NCI-H774 (cell line): ENCODE measurements at regions not wholly inside any gene's neighbourhood (a gene's known extent, or its start where the extent isn't known, plus 50 kb on each side); places are given as distances from the start of the nearest gene placed in this dataset.

Experiments used
- DNase-seq: peaks from one replicate; lab custom pipeline; 2025; lab: John Stamatoyannopoulos, UW

DNA sequence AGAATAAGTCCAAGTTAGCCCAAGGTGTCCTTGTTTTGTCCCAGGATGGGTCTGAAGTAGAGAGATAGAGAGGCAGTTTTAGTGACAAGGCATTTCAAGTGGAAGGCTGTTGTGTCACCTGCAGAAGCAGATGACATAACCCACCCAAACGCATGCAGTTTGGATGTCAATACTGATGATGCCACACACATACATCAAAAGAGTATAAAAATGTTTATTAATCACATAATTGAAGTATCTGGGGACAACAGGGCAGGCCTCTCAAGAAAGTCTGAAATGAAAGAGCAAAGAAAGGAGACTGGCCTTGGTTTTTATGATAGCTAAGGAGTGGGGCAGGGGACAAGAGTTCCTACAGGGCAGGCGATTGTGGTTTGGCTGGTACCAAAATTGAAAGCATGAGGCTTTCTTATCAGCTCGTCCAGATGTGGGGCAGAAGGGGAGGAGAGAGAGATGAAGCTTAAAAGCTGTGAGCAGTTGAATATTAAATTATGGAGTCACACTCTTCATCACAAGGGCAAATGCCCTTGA lies 78.4 kb upstream of the TSPAN8 start:
- DNase-seq = no peak

- no peak for DNase-seq
Observed at GRCh38 chr12:71233083-71233482, 75.3 kb upstream of the TSPAN8 start.

DNA sequence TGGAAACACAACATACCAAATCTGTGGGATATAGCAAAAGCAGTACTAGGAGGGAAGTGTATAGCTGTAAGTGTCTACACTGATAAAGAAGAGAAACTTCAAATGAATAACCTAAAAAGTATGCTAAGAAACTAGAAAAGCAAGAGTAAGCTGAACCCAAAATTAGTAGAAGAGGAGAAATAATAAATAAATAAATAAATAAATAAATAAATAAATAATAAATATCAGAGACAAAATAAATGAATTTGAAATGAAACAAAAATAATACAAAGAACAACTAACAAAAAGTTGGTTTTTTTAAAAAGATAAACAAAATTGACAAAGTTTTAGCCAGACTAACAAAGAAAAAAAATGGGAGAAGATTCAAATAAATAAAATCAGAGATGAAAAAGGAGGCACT lies 72.7 kb upstream of the TSPAN8 start:
- no peak for DNase-seq

- no peak for DNase-seq
Observed at GRCh38 chr12:71223139-71223538, 65.3 kb upstream of the TSPAN8 start.

GRCh38 chr12:71222436-71222835 lies 64.6 kb upstream of the TSPAN8 start:
- no peak for DNase-seq

- DNase-seq = no peak
Observed at GRCh38 chr12:71220260-71220659, 62.5 kb upstream of the TSPAN8 start.

GRCh38 chr12:71219224-71219623 lies 61.4 kb upstream of the TSPAN8 start:
- DNase-seq = no peak

GRCh38 chr12:71218616-71219015 lies 60.8 kb upstream of the TSPAN8 start:
- no peak for DNase-seq

- DNase-seq = peak; percentile 41
Observed at GRCh38 chr12:71216725-71217579, 59.2 kb upstream of the TSPAN8 start.

DNA sequence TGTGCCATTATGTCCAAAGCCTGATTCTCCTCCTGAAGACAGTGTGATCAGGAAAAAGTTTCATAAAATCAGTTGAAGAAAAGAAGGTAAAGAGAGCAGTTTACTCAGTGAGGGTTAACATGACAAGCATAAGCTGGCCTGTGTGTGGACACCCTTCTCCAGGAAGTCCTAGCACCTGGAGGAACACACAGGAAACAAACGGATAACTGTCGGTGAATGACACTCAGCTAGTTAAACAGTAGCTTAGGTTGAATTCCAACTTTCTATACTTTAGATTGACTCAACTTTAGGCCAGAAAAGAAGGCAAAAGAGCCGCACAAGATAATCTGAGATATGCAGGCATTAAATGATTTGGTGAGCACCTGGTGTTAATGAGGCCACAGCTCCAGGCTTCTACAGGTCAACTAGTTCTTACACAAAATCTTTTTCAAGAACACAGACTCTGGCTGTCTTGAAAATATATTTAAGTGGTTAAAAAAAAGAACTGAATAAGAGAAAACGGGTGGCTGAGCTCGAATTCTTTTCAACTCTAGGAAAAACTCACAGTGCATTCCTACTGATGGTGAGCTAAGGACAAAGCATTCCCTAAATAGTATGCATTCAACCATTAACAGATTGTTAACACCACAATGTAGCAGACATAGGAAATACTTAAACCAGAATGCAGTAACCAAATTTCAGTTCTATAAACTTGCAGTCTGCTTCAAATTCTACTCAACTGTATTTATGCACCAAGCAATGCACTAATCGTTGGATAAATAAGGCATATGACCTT lies 56.9 kb upstream of the TSPAN8 start:
- no peak for DNase-seq

DNA sequence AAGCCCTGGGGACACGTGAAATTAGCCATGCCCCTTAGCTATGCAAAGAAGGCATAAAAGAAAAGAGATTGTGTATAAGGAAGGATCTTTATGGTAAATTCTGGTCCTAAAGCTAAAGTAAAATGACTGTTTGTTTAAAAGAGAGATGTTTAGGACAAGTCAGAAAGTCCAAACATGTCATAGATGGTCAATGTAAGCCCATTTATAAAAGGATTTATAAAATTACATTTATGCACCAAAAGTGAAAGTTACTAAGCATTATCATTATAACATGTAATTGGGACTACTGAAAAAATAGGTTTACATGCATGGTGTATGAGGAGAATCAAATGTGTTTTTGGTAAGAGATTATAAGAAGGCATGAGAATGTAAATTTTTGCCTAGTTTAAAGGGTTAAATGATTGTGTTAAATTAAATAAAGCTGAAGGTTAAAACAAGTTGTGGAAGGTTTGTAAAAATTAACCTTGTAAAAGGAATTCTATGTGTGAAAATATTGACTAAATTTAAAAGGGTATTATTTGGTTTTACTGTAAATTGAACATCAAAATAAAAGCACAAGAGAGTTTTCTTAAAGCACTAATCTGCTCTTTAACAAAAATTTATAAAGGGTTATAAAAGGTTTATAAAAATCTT lies 50.4 kb upstream of the TSPAN8 start:
- no peak for DNase-seq
